ENCODE measurements at regions not wholly inside any gene's neighbourhood (a gene's known extent, or its start where the extent isn't known, plus 50 kb on each side); places are given as distances from the start of the nearest gene placed in this dataset.
"Not testable (repeated sequence)": the region's sequence is repeated elsewhere in the genome, so short reads cannot be mapped to it uniquely, and the experiment has no call there.

DNA sequence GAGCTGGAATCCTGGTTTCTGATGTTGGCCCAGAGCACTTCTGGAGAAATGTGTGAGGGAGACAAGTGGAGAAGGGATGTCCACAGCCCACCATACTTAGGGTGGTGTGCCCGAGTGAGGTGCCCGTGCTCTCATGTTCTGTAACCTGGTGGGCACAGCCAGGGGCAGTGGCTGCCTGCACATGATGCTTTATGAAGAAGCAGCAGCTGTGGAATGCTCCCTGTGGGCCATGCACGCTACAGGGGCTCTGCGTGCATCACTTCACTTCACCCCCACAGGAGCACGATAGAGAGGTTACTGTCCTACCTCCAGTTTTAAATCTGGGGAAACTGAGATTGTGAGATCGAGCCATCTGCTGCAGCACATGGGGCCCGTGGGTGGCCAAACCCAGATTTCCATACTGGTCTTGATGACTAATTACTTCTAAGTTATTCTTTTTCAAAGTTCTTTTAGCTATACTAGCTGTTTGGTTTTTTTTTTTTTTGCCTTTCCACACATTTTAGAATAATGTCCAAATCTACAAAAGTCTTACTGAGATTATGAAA lies 441.6 kb downstream of the GADD45G start:
- no peak for DNase-seq (ENCODE audit: low read depth, low spot score)

GRCh38 chr9:90047828-90048227 lies 443.0 kb downstream of the GADD45G start:
- no peak for DNase-seq (ENCODE audit: low read depth, low spot score)

DNA sequence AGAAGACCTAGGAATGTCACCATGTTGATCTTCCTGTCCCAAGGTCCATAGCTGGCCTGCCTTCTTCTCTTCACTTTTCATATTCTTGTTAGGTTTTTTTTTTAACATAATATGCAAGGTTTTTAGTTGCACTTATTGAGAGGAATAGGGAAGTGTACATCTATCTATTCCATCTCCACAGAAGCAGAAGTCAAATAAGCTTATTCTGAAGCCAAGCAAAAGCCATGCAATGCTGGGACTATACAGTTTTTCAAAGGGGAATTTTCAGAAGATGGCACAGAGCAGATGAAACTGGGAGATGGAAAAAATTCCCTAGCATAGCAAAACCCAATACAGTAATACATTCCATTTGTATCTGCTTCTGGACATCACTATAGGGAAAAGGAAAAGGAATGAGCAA lies 447.6 kb downstream of the GADD45G start:
- DNase-seq (ENCODE audit: low read depth, low spot score): no peak

DNA sequence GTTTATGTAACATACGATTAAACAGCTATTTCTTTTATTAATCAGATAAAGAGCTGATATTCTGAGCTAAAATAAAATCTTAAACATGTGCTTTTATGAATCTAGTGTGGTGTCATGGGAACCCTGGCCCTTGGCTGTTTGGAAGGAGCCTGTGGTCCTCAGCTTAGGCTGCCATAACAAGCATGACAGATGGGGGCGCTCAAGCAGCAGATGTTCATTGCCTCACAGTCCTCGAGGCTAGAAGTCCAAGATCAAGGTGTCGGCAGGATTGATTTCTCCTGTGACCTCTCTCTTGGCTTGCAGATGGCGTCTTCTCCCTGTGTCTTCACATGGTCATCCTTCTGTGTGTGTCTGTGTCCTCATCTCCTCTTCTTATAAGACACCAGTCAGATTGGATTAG lies 448.2 kb downstream of the GADD45G start:
- DNase-seq (ENCODE audit: low read depth, low spot score): no peak

GRCh38 chr9:90054810-90055209 lies 450.0 kb downstream of the GADD45G start:
- DNase-seq (ENCODE audit: low read depth, low spot score): no peak

- no peak for DNase-seq (ENCODE audit: low read depth, low spot score)
These were observed 450.4 kb downstream of the GADD45G start for GRCh38 chr9:90055226-90055625.

DNA sequence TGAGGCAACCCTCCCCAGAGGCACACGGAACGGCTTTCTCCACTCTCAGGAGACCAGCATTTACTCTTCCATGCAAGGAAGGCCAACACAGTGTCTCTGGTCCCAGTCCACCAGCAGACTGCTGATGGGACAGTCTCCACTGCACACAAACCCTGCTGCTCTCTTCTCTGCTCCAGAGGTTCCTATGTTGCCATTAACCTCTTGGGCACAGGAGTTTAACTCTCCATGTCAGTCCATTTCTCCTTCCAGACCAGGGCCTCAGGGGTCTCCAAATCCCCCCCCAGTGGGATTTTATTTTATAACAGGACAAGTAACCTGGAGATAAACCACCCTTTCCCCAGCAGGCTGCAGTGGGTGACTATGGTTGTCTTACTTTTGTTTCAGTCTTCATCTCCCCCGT lies 452.5 kb downstream of the GADD45G start:
- DNase-seq (ENCODE audit: low read depth, low spot score): no peak

- no peak for DNase-seq (ENCODE audit: low read depth, low spot score)
These were observed 453.5 kb downstream of the GADD45G start for GRCh38 chr9:90058182-90058763.

DNA sequence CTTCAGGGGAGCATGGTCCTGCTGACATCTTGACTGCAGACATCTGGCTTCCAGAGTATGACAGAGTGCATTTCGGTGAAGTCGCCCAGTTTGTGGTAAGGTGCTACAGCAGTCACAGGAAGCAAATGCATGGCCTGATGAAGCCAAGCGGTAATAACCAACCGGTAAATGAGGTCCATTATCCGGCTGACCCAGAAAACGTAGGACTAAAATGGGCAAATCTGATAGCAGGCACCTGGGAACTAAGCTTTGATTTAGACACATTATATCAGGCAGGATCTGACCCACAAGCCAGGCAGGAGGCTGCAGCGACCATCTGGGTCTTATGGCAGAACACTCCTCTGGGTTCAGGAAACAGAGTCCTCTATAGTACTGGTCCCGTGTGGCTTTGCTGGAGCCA lies 454.6 kb downstream of the GADD45G start:
- DNase-seq (ENCODE audit: low read depth, low spot score): no peak

DNA sequence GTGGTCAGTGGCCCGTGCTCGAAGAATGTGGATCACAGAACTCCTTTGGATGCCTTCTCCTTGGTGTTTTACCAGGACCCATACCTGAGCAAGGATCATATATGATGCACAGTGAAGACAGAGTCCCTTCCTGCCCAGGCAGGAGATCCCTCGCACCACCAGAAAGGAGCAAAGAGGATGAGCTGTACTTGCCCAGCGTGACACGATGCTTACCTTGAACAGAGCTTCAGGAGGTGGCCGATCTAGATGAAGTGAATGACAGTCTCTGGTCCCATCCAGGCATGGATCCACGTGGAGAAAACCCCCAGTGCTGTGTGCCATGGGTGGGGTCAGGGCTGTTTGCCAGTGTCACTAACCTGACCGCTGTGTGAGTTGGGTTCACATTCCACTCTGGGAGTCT lies 455.4 kb downstream of the GADD45G start:
- DNase-seq (ENCODE audit: low read depth, low spot score): no peak

- DNase-seq (ENCODE audit: low read depth, low spot score): no peak
These were observed 456.4 kb downstream of the GADD45G start for GRCh38 chr9:90061187-90061586.

GRCh38 chr9:90062982-90063381 lies 458.2 kb downstream of the GADD45G start:
- no peak for DNase-seq (ENCODE audit: low read depth, low spot score)

- DNase-seq (ENCODE audit: low read depth, low spot score): no peak
These were observed 459.4 kb downstream of the GADD45G start for GRCh38 chr9:90064248-90064647.

DNA sequence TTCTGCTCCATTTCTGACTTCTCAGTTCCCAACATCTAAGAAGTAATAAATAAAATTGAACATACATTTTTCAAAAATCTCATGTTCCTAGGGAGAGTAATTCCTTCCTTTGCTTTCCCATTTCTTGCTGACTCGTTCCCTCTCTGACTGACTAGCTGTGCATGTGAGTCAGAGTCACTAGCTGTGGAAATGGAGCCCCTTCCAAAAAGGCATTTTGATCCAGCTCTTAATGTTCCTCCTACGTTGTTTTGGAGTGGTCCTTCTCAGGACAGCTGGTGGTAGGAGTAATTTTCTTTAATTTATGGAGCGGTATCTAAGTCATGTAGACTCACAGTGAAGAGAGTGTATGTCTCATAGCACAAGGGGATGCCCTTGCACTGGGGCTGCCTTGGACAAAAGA lies 460.2 kb downstream of the GADD45G start:
- no peak for DNase-seq (ENCODE audit: low read depth, low spot score)

GRCh38 chr9:90065851-90066250 lies 461.0 kb downstream of the GADD45G start:
- no peak for DNase-seq (ENCODE audit: low read depth, low spot score)

DNA sequence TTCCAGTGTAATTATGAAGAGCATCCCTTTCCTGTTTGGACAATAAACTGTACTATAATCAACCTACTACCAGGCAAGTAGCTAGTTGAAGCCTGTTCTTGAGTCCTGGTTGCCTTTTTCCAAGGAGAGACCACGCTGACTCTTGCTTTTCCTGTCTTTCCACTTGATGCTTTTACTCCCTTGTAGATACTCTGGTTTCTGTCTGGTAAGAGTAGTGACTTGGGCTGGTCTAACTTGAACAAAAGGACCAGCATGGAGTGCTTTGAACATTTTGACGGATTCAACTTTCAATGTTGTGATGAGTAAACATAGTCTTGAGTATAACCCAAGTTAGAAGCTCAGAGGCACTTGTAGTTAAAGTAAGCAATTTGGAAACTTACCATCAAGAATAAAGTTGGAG lies 464.3 kb downstream of the GADD45G start:
- DNase-seq (ENCODE audit: low read depth, low spot score): no peak

- DNase-seq (ENCODE audit: low read depth, low spot score): no peak
These were observed 465.2 kb downstream of the GADD45G start for GRCh38 chr9:90070056-90070455.

DNA sequence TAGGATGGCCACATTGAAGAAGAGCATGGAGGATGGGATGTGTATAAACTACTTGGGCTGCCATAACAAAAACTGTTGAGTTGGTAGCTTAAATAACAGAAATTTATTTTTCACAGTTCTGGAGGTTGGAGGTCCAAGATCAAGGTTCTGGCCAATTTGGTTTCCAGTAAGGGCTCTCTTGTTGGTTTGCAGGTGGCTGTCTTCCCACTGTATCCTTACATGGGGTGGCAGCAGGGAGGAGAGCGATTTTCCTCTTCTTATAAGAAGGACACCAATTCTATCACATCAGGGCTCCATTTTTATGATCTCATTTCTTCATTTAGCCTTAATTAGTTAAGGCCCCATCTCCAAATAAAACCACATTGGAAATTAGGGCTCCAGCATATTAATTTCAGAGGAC lies 465.7 kb downstream of the GADD45G start:
- no peak for DNase-seq (ENCODE audit: low read depth, low spot score)

DNA sequence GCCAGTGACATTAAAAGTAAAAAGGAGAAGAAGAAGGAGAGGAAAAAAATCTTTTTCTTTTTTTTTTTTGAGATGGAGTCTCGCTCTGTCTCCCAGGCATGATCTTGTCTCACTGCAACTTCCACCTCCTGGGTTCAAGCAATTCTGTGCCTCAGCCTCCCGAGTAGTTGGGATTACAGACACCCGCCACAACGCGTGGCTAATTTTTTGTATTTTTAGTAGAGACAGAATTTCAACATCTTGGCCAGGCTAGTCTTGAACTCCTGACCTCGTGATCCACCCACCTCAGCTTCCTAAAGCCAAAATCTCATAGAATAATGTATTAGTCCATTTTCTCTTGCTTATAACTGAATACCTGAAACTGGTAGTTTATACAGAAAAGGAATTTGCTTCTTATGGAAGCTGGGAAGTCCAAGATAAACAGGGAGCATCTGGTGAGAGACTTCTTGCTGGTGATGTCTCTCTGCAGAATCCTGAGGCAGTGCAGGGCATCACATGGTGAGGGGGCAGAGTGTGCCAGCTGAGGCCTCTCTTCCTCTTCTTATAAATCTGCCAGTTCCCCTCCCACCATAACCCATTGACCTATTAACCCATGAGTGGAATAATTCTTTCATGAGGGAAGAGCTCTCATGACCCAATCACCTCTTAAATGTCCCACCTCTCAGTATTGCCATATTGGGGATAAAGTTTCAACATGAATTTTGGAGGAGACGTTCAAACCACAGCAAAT lies 466.3 kb downstream of the GADD45G start:
- DNase-seq (ENCODE audit: low read depth, low spot score): no peak

DNA sequence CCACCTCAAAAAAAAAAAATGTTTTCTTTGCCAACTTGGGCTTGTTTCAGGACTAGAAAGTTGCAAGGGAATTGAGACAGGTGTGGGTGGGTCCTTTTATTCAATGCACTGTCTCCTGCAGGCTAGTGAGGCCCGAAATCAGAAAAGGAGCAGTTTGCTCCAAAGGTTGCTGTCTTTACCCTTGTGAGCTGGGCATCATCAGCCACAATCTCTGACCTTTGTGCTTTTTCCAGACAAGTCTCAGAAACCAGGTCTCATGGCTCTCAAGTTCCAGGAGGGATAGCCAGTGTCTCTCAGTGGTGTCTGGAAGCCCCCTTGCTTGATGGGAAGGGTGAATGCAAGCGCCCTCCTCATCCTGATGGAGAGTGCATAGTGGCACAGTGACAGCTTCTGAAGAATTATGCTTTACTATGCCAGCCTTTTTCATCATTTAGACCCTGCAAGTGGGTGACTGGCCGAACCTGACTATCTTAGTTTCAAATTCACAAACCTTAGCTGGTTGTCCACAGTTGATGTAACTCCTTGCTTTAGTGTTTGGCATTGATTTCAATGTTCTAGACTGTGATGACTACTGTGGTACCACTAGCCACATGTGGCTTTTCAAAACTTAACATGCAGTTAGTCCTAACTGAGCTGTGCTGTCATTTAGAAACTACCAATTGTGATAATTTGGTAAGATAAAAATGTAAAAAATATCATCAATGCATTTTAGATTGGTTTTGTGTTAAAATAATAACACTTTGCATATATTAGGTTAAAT lies 468.6 kb downstream of the GADD45G start:
- no peak for DNase-seq (ENCODE audit: low read depth, low spot score)

DNA sequence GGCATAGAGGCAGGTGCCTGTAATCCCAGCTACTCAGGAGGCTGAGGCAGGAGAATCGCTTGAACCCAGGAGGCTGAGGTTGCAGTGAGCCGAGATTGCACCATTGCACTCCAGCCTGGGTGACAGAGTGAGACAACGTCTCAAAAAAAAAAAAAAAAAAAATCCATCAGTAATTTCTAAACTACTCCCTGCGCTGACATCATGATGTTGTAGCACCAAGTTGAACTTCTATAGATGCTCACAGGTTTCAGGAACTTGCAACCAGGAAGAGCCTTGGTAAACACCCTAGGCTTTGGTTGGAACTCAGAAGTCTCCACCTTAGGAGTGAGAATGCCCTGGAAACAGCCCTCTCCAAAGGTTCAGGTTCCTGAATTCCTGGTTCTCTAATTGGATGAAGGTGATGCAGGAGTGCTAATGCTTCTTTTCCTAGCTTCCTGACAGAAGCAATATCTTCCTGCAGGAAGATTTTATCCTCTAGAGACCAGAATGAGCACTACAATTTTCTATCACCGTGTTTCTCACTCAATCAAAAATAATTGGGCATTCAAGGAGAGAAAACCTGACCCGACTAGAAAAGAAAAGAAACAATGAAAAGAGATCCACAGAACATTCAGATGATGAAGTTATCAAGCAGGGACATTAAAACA lies 469.6 kb downstream of the GADD45G start:
- no peak for DNase-seq (ENCODE audit: low read depth, low spot score)

DNA sequence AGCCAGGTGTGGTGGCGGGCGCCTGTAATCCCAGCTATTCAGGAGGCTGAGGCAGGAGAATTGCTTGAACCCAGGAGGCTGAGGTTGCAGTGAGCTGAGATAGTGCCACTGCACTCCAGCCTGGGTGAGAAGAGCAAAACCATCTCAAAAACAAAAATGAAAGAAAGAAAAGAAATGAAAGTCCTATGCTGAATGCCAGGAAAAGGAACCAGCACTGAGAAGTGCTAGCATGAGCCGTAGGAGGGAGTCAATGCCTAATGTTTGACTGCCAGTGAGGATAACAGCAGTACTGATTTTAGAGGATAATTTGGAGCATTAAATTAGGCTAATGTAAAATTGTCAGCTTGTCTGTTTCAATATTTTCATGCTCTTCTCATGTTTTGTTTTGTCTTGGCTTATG lies 472.8 kb downstream of the GADD45G start:
- not testable (repeated sequence) for DNase-seq (ENCODE audit: low read depth, low spot score)
